Lower lobe of right lung (tissue), 2 donors: ENCODE measurements at regions not wholly inside any gene's neighbourhood (a gene's known extent, or its start where the extent isn't known, plus 50 kb on each side); places are given as distances from the start of the nearest gene placed in this dataset.

Experiments used
- ATAC-seq, 2 donors: fragments of 200-7000 bp; cut with Tn5 transposase; one replicate each; pipeline ENCODE4 v1.9.1; 2020 to 2022; ENCODE audit warnings: mild to moderate bottlenecking in 2 of 2, moderate library complexity in 2 of 2
- DNase-seq: peaks from one replicate; pipeline ENCODE4 v3.0.0-alpha.2; 2020
- H3K27ac ChIP-seq: fragments of 200-600 bp; one replicate; pipeline ENCODE4 v1.8.0; 2022
- H3K27me3 ChIP-seq: fragments of 200-600 bp; one replicate; pipeline ENCODE4 v1.8.0; 2022; ENCODE audit warnings: low read depth
- H3K36me3 ChIP-seq: fragments of 200-600 bp; one replicate; pipeline ENCODE4 v1.8.0; 2022; ENCODE audit warnings: mild to moderate bottlenecking
- H3K4me1 ChIP-seq: fragments of 200-600 bp; one replicate; pipeline ENCODE4 v1.8.0; 2022
- H3K4me3 ChIP-seq: fragments of 200-600 bp; one replicate; pipeline ENCODE4 v1.8.0; 2022; ENCODE audit warnings: mild to moderate bottlenecking
- H3K9me3 ChIP-seq: fragments of 200-600 bp; one replicate; pipeline ENCODE4 v1.8.0; 2022
- CTCF ChIP-seq: fragments of 200-600 bp; IDR thresholded peaks from one replicate; pipeline ENCODE4 v1.8.0; 2022; ENCODE audit warnings: antibody characterized with exemption, mild to moderate bottlenecking
- intact Hi-C: fragments of 100-400 bp; cut with DNase I; formaldehyde crosslinking; loops from one replicate; pipeline ENCODE4 v1.11.0; 2022
- donor health status: DM: no; HTN: yes; CAD: no; lungs with severe emphysema.

- no peak for TF ChIP-seq CTCF
- Histone ChIP-seq H3K27me3 (no peaks in the 10 kb centered on the region), H3K4me3 (no peak overlapping the region), H3K4me1 (peaks cover 8% of the 10 kb centered on the region), H3K9me3 (no peaks in the 10 kb centered on the region), H3K36me3 (no peaks in the 10 kb centered on the region), H3K27ac (no peak overlapping the region)
- no peak for ATAC-seq
- intact Hi-C loops = no loop called here
- no peak for DNase-seq
Measured at GRCh38 chr7:22601408-22601807, 101.4 kb upstream of the STEAP1B start.

GRCh38 chr7:22601003-22601402, 101.0 kb upstream of the STEAP1B start:
- Histone ChIP-seq H3K36me3 (no peaks in the 10 kb centered on the region), H3K27ac (peak overlapping the region; percentile 25), H3K4me1 (peaks cover 8% of the 10 kb centered on the region), H3K4me3 (no peak overlapping the region), H3K9me3 (no peaks in the 10 kb centered on the region), H3K27me3 (no peaks in the 10 kb centered on the region)
- no peak for TF ChIP-seq CTCF
- intact Hi-C loops = no loop called here
- DNase-seq (no peak), ATAC-seq (peak in 1 of 2 donors; percentile 55)

DNA sequence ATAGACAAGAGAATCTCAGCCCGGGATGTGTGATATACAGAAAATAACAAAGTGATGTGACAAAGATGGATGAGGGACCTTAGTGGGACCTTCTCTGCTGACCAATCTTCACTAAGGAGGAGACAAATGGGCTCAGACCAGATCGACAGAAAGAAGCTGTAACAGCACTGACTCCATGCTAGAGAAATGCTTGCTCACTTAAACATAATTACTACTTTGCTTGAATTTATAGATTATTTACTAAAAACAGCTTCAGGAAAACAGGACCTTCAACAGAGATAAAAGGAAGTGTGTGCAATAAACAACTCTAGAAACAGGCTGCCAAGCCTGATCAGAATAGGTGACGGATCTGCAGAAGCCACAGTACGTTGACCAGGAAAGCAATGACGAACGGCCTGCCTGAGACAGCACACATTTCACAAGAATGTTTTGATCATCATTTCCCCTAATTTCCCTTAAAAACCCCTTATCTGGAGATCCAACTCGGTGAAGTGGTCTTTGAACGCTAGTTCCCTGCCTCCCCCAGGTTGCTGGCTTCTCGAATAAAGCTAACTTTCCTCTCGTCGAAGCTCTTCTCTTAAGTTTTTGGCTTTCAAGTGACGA, 98.4 kb upstream of the STEAP1B start:
- intact Hi-C loops = no loop called here
- Histone ChIP-seq H3K27ac (no peak overlapping the region), H3K4me3 (no peak overlapping the region), H3K9me3 (no peaks in the 10 kb centered on the region), H3K4me1 (peaks cover 8% of the 10 kb centered on the region), H3K27me3 (no peaks in the 10 kb centered on the region), H3K36me3 (no peaks in the 10 kb centered on the region)
- ATAC-seq (no peak), DNase-seq (no peak)
- TF ChIP-seq CTCF = no peak

GRCh38 chr7:22597844-22598243, 97.9 kb upstream of the STEAP1B start:
- Histone ChIP-seq H3K4me1 (peaks cover 8% of the 10 kb centered on the region), H3K27me3 (no peaks in the 10 kb centered on the region), H3K4me3 (no peak overlapping the region), H3K9me3 (no peaks in the 10 kb centered on the region), H3K36me3 (no peaks in the 10 kb centered on the region), H3K27ac (no peak overlapping the region)
- ATAC-seq = no peak
- no peak for TF ChIP-seq CTCF
- DNase-seq = no peak
- intact Hi-C loops = no loop called here

DNA sequence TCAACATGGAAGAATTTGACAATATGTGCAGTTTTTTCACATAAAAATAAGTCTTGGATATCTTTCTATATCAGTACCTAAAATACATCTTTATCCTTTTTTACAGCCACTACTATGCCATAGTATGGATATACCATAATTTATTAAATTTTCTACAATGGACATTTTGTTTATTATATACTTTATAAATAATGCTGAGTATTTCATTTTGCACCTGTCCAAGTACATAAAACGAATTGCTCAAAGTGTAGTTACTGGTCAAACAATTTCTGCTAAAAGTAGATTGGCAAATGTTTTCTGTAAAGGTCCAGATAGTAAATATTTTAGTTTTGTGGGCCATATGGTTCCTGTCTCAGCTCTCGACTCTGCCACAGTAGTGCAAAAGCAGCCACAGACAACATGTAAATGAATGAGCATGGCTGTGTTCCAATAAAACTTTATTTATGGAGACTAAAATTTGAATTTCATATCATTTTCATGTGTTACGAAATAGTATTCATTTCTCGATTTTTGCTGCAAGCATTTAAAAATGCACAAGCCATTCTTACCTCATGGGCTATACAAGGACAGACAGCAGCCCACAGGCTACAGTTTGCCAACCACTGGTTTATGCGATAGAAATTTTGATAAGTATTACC, 96.9 kb upstream of the STEAP1B start:
- no peaks in the 10 kb centered on the region for H3K36me3 ChIP-seq
- TF ChIP-seq CTCF = no peak
- no peak overlapping the region for H3K27ac ChIP-seq
- DNase-seq (no peak), ATAC-seq (no peak)
- no peaks in the 10 kb centered on the region for H3K9me3 ChIP-seq
- peaks cover 6% of the 10 kb centered on the region for H3K4me1 ChIP-seq
- no peaks in the 10 kb centered on the region for H3K27me3 ChIP-seq
- no peak overlapping the region for H3K4me3 ChIP-seq
- intact Hi-C loops = no loop called here
